ENCODE measurements at regions not wholly inside any gene's neighbourhood (a gene's known extent, or its start where the extent isn't known, plus 50 kb on each side); places are given as distances from the start of the nearest gene placed in this dataset.

- no peak for TF ChIP-seq ZNF462 (CRISPR knock-in tag; IDR thresholded peaks at IDR 0.05)
Measured at GRCh38 chr9:38216572-38216971, 147.5 kb upstream of the SHB start (continued).

- no peak overlapping the region for H3K27ac ChIP-seq (ENCODE audit: low read depth)
- no peak for ATAC-seq
- Mint-ChIP-seq H3K27me3 (ENCODE audit: insufficient read depth, low read depth, poor library complexity) (peaks cover 98% of the 10 kb centered on the region), H3K4me1 (peaks cover 23% of the 10 kb centered on the region), H3K9me3 (no peaks in the 10 kb centered on the region; the same call in 2 of the 3 replicates), H3K4me3 (no peak overlapping the region), H3K36me3 (ENCODE audit: low read depth) (no peaks in the 10 kb centered on the region), H3K27ac (no peak overlapping the region)
- TF ChIP-seq ZNF462 (CRISPR knock-in tag; IDR thresholded peaks at IDR 0.05) (no peak), ZNF331 (CRISPR knock-in tag; IDR thresholded peaks at IDR 0.05; ENCODE audit: low read depth) (no peak), STAT1 (IDR thresholded peaks at IDR 0.05; ENCODE audit: unreplicated experiment) (no peak), ETS1 (IDR thresholded peaks at IDR 0.05) (no peak), JUNB (IDR thresholded peaks at IDR 0.05; ENCODE audit: unreplicated experiment) (no peak)
- H3K9me2 ChIP-seq (ENCODE audit: insufficient read depth) = no peaks in the 10 kb centered on the region
- no peaks in the 10 kb centered on the region for H3K36me3 ChIP-seq (ENCODE audit: insufficient read depth)
- no peak overlapping the region for H2AFZ ChIP-seq
- no peak overlapping the region for H3K4me3 ChIP-seq
- H3F3A ChIP-seq (replicated peaks; ENCODE audit: low read depth) = no peaks in the 10 kb centered on the region; the same call in 1 of the 2 replicates
- peaks cover 99% of the 10 kb centered on the region for H3K27me3 ChIP-seq (ENCODE audit: insufficient read depth)
- peaks cover 12% of the 10 kb centered on the region for H3K4me1 ChIP-seq (ENCODE audit: insufficient read depth)
- H3K4me2 ChIP-seq = no peak overlapping the region
- H3K79me2 ChIP-seq (replicated peaks; ENCODE audit: insufficient read depth) = no peaks in the 10 kb centered on the region
- H4K20me1 ChIP-seq (replicated peaks; ENCODE audit: insufficient read depth) = peaks cover 26% of the 10 kb centered on the region
- DNase-seq (ENCODE audit: low spot score) = no peak
Measured at GRCh38 chr9:38215465-38215864, 146.4 kb upstream of the SHB start.

All from GM23338 (cell line).